Left lung (tissue), 4 donors: ENCODE measurements at regions not wholly inside any gene's neighbourhood (a gene's known extent, or its start where the extent isn't known, plus 50 kb on each side); places are given as distances from the start of the nearest gene placed in this dataset.

Experiments
- ATAC-seq: fragments of 200-7000 bp; cut with Tn5 transposase; one replicate; pipeline ENCODE4 v1.9.1; 2020; ENCODE audit warnings: moderate library complexity
- DNase-seq, 4 donors: peaks; one replicate each; pipeline ENCODE4 v3.0.0-alpha.2; 2013 to 2020
- H3K27ac ChIP-seq, 2 donors: fragments of 200-600 bp; sonication (generic) in 1 of 2; one replicate each; pipeline versions ENCODE4 v1.5.0 to v1.8.0; 2020 to 2021
- H3K27me3 ChIP-seq, 2 donors: fragments of 200-600 bp; sonication (generic) in 1 of 2; one replicate each; pipeline versions ENCODE4 v1.5.0 to v1.8.0; 2020 to 2021
- H3K36me3 ChIP-seq, 2 donors: fragments of 200-600 bp; sonication (generic) in 1 of 2; one replicate each; pipeline versions ENCODE4 v1.5.0 to v1.8.0; 2020 to 2021
- H3K4me1 ChIP-seq, 2 donors: fragments of 200-600 bp; one replicate each; pipeline ENCODE4 v1.8.0; 2021
- H3K4me3 ChIP-seq, 2 donors: fragments of 200-600 bp; sonication (generic) in 1 of 2; one replicate each; pipeline versions ENCODE4 v1.5.0 to v1.8.0; 2020 to 2021; ENCODE audit warnings: mild to moderate bottlenecking in 1 of 2
- H3K9me3 ChIP-seq, 2 donors: fragments of 200-600 bp; sonication (generic) in 1 of 2; one replicate each; pipeline versions ENCODE4 v1.5.0 to v1.8.0; 2020 to 2021
- CTCF ChIP-seq, 2 donors: fragments of 200-600 bp; sonication (generic) in 1 of 2; IDR thresholded peaks; one replicate each; pipeline versions ENCODE4 v1.5.0 to v1.8.0; 2021; ENCODE audit warnings: antibody characterized with exemption in 2 of 2
- intact Hi-C, 2 donors: fragments of 100-400 bp; cut with DNase I; formaldehyde crosslinking; loops; one replicate each; pipeline versions ENCODE4 v1.11.2 to v1.14.2; 2022
- donor health status: DM: no; HTN: yes; CAD: no.
- donor health status: DM: no; HTN: no; CAD: no.

GRCh38 chr9:129557192-129558036, 63.5 kb downstream of the C9orf50 start:
- Histone ChIP-seq H3K27me3 (no peaks in the 10 kb centered on the region), H3K4me3 (no peak overlapping the region), H3K4me1 (peaks cover 0 to 15% of the 10 kb centered on the region in 2 donors), H3K36me3 (no peaks in the 10 kb centered on the region), H3K9me3 (no peaks in the 10 kb centered on the region), H3K27ac (no peak overlapping the region)
- no peak for ATAC-seq
- DNase-seq: peak in 2 of 4 donors; percentile 15 to 92
- intact Hi-C loops: no loop called here
- TF ChIP-seq CTCF (IDR thresholded peaks at IDR 0.05): no peak

- no peak overlapping the region for H3K27ac ChIP-seq
- TF ChIP-seq CTCF (IDR thresholded peaks at IDR 0.05): no peak
- peak in 1 of 4 donors; percentile 10 for DNase-seq
- intact Hi-C loops: no loop called here
- peaks cover 0 to 12% of the 10 kb centered on the region in 2 donors for H3K4me1 ChIP-seq
- H3K36me3 ChIP-seq: no peaks in the 10 kb centered on the region
- no peak overlapping the region for H3K4me3 ChIP-seq
- H3K9me3 ChIP-seq: no peaks in the 10 kb centered on the region
- ATAC-seq: no peak
- H3K27me3 ChIP-seq: no peaks in the 10 kb centered on the region
These were observed 64.3 kb downstream of the C9orf50 start for GRCh38 chr9:129556491-129557191.

- Histone ChIP-seq H3K4me1 (peaks cover 0 to 14% of the 10 kb centered on the region in 2 donors), H3K27ac (no peak overlapping the region), H3K4me3 (no peak overlapping the region), H3K9me3 (no peaks in the 10 kb centered on the region), H3K27me3 (peaks cover 0 to 4% of the 10 kb centered on the region in 2 donors), H3K36me3 (no peaks in the 10 kb centered on the region)
- DNase-seq (peak in 1 of 4 donors; percentile 71), ATAC-seq (no peak)
- no peak for TF ChIP-seq CTCF (IDR thresholded peaks at IDR 0.05)
- intact Hi-C loops: no loop called here
These were observed 65.2 kb downstream of the C9orf50 start for GRCh38 chr9:129555512-129556215.

- no peak for TF ChIP-seq CTCF (IDR thresholded peaks at IDR 0.05)
- Histone ChIP-seq H3K4me3 (no peak overlapping the region), H3K36me3 (no peaks in the 10 kb centered on the region), H3K9me3 (no peaks in the 10 kb centered on the region), H3K27me3 (peaks cover 0 to 14% of the 10 kb centered on the region in 2 donors), H3K27ac (no peak overlapping the region), H3K4me1 (peaks cover 4 to 24% of the 10 kb centered on the region in 2 donors)
- ATAC-seq (no peak), DNase-seq (no peak)
- intact Hi-C loops: no loop called here
These were observed 66.3 kb downstream of the C9orf50 start for GRCh38 chr9:129554649-129555048.

- peaks cover 0 to 21% of the 10 kb centered on the region in 2 donors for H3K27me3 ChIP-seq
- H3K9me3 ChIP-seq: no peaks in the 10 kb centered on the region
- intact Hi-C loops: no loop called here
- H3K27ac ChIP-seq: no peak overlapping the region
- no peak for ATAC-seq
- no peak for DNase-seq
- no peaks in the 10 kb centered on the region for H3K36me3 ChIP-seq
- TF ChIP-seq CTCF (IDR thresholded peaks at IDR 0.05): no peak
- peaks cover 4 to 36% of the 10 kb centered on the region in 2 donors for H3K4me1 ChIP-seq
- H3K4me3 ChIP-seq: no peak overlapping the region
These were observed 67.6 kb downstream of the C9orf50 start for GRCh38 chr9:129553277-129553676.
